ENCODE measurements at regions not wholly inside any gene's neighbourhood (a gene's known extent, or its start where the extent isn't known, plus 50 kb on each side); places are given as distances from the start of the nearest gene placed in this dataset.

- Histone ChIP-seq H3K9ac (no peak overlapping the region), H3K9me3 (ENCODE audit: low read depth) (peaks cover 6% of the 10 kb centered on the region), H3K79me2 (ENCODE audit: low read depth) (no peaks in the 10 kb centered on the region), H3F3A (ENCODE audit: low read depth) (no peaks in the 10 kb centered on the region), H3K4me1 (no peaks in the 10 kb centered on the region), H2AFZ (replicated peaks) (no peak overlapping the region), H4K20me1 (ENCODE audit: low read depth) (no peaks in the 10 kb centered on the region), H3K4me3 (no peak overlapping the region), H3K4me2 (no peak overlapping the region), H3K36me3 (no peaks in the 10 kb centered on the region), H3K27me3 (no peaks in the 10 kb centered on the region), H3K27ac (no peak overlapping the region)
- Mint-ChIP-seq H3K36me3 (no peaks in the 10 kb centered on the region), H3K4me3 (no peak overlapping the region), H3K27ac (no peak overlapping the region), H3K4me1 (no peaks in the 10 kb centered on the region), H3K27me3 (ENCODE audit: insufficient read depth, low read depth) (no peaks in the 10 kb centered on the region), H3K9me3 (no peaks in the 10 kb centered on the region)
- TF ChIP-seq CTCF (IDR thresholded peaks at IDR 0.05) (no peak), EZH2 (IDR thresholded peaks at IDR 0.05) (no peak), EZH2phosphoT487 (IDR thresholded peaks at IDR 0.05) (no peak)
- DNase-seq (ENCODE audit: low spot score) = no peak
Measured at GRCh38 chr18:71815305-71815704, 728.8 kb downstream of the CBLN2 start.

GRCh38 chr18:71809711-71810110, 734.4 kb downstream of the CBLN2 start:
- H3K4me1 Mint-ChIP-seq = peaks cover 4% of the 10 kb centered on the region
- no peaks in the 10 kb centered on the region for H3K79me2 ChIP-seq (ENCODE audit: low read depth)
- H3K4me3 ChIP-seq = no peak overlapping the region
- no peak overlapping the region for H2AFZ ChIP-seq (replicated peaks)
- no peaks in the 10 kb centered on the region for H3F3A ChIP-seq (ENCODE audit: low read depth)
- TF ChIP-seq EZH2phosphoT487 (IDR thresholded peaks at IDR 0.05) (no peak), CTCF (IDR thresholded peaks at IDR 0.05) (no peak), EZH2 (IDR thresholded peaks at IDR 0.05) (no peak)
- H3K27ac ChIP-seq = no peak overlapping the region
- no peak overlapping the region for H3K27ac Mint-ChIP-seq
- no peaks in the 10 kb centered on the region for H4K20me1 ChIP-seq (ENCODE audit: low read depth)
- no peaks in the 10 kb centered on the region for H3K9me3 ChIP-seq (ENCODE audit: low read depth)
- no peaks in the 10 kb centered on the region for H3K27me3 ChIP-seq
- H3K9ac ChIP-seq = no peak overlapping the region
- no peak overlapping the region for H3K4me3 Mint-ChIP-seq
- DNase-seq (ENCODE audit: low spot score) = no peak
- no peaks in the 10 kb centered on the region for H3K4me1 ChIP-seq
- no peaks in the 10 kb centered on the region for H3K9me3 Mint-ChIP-seq
- no peaks in the 10 kb centered on the region for H3K36me3 Mint-ChIP-seq
- H3K27me3 Mint-ChIP-seq (ENCODE audit: insufficient read depth, low read depth) = no peaks in the 10 kb centered on the region
- H3K4me2 ChIP-seq = no peak overlapping the region
- H3K36me3 ChIP-seq = no peaks in the 10 kb centered on the region

- H3K27ac ChIP-seq = no peak overlapping the region
Measured at GRCh38 chr18:71808616-71809015, 735.5 kb downstream of the CBLN2 start.

More at GRCh38 chr18:71808616-71809015, 735.5 kb downstream of the CBLN2 start:
- Histone ChIP-seq H3F3A (ENCODE audit: low read depth) (no peaks in the 10 kb centered on the region), H3K79me2 (ENCODE audit: low read depth) (no peaks in the 10 kb centered on the region), H2AFZ (replicated peaks) (no peak overlapping the region), H3K4me2 (no peak overlapping the region), H3K4me1 (no peaks in the 10 kb centered on the region), H3K36me3 (no peaks in the 10 kb centered on the region), H3K4me3 (no peak overlapping the region), H4K20me1 (ENCODE audit: low read depth) (no peaks in the 10 kb centered on the region), H3K27me3 (no peaks in the 10 kb centered on the region), H3K9me3 (ENCODE audit: low read depth) (no peaks in the 10 kb centered on the region), H3K9ac (no peak overlapping the region)
- Mint-ChIP-seq H3K4me1 (peaks cover 4% of the 10 kb centered on the region), H3K27ac (no peak overlapping the region), H3K4me3 (no peak overlapping the region), H3K36me3 (no peaks in the 10 kb centered on the region), H3K9me3 (no peaks in the 10 kb centered on the region), H3K27me3 (ENCODE audit: insufficient read depth, low read depth) (no peaks in the 10 kb centered on the region)
- no peak for DNase-seq (ENCODE audit: low spot score)
- TF ChIP-seq CTCF (IDR thresholded peaks at IDR 0.05) (no peak), EZH2 (IDR thresholded peaks at IDR 0.05) (no peak), EZH2phosphoT487 (IDR thresholded peaks at IDR 0.05) (no peak)
